ENCODE measurements at regions not wholly inside any gene's neighbourhood (a gene's known extent, or its start where the extent isn't known, plus 50 kb on each side); places are given as distances from the start of the nearest gene placed in this dataset.

- no peak for DNase-seq (ENCODE audit: low read depth, low spot score)
- in situ Hi-C loops (cut with HindIII; ENCODE audit: low pct_unique_long_range_greater_than_20kb, low sequenced_read_pairs), result no loop called here
These were observed 205.4 kb upstream of the ZMIZ1 start for GRCh38 chr10:78863140-78863905.

GRCh38 chr10:78863906-78864239, 204.9 kb upstream of the ZMIZ1 start:
- no peak for DNase-seq (ENCODE audit: low read depth, low spot score)
- in situ Hi-C loops (cut with HindIII; ENCODE audit: low pct_unique_long_range_greater_than_20kb, low sequenced_read_pairs), result no loop called here

GRCh38 chr10:78864761-78865537, 203.8 kb upstream of the ZMIZ1 start:
- in situ Hi-C loops (cut with HindIII; ENCODE audit: low pct_unique_long_range_greater_than_20kb, low sequenced_read_pairs), result no loop called here
- no peak for DNase-seq (ENCODE audit: low read depth, low spot score)

GRCh38 chr10:78865538-78865875, 203.3 kb upstream of the ZMIZ1 start:
- no peak for DNase-seq (ENCODE audit: low read depth, low spot score)
- in situ Hi-C loops (cut with HindIII; ENCODE audit: low pct_unique_long_range_greater_than_20kb, low sequenced_read_pairs), result no loop called here

- in situ Hi-C loops (cut with HindIII; ENCODE audit: low pct_unique_long_range_greater_than_20kb, low sequenced_read_pairs), result no loop called here
- DNase-seq (ENCODE audit: low read depth, low spot score), result no peak
These were observed 202.6 kb upstream of the ZMIZ1 start for GRCh38 chr10:78865931-78866717.

- in situ Hi-C loops (cut with HindIII; ENCODE audit: low pct_unique_long_range_greater_than_20kb, low sequenced_read_pairs), result no loop called here
- DNase-seq (ENCODE audit: low read depth, low spot score), result no peak
These were observed 201.8 kb upstream of the ZMIZ1 start for GRCh38 chr10:78866731-78867554.

GRCh38 chr10:78867555-78867939, 201.2 kb upstream of the ZMIZ1 start:
- in situ Hi-C loops (cut with HindIII; ENCODE audit: low pct_unique_long_range_greater_than_20kb, low sequenced_read_pairs), result no loop called here
- DNase-seq (ENCODE audit: low read depth, low spot score), result no peak

- in situ Hi-C loops (cut with HindIII; ENCODE audit: low pct_unique_long_range_greater_than_20kb, low sequenced_read_pairs), result no loop called here
- no peak for DNase-seq (ENCODE audit: low read depth, low spot score)
These were observed 200.7 kb upstream of the ZMIZ1 start for GRCh38 chr10:78868048-78868447.

GRCh38 chr10:78868456-78868855, 200.3 kb upstream of the ZMIZ1 start:
- no peak for DNase-seq (ENCODE audit: low read depth, low spot score)
- in situ Hi-C loops (cut with HindIII; ENCODE audit: low pct_unique_long_range_greater_than_20kb, low sequenced_read_pairs), result no loop called here

GRCh38 chr10:78868861-78869260, 199.9 kb upstream of the ZMIZ1 start:
- in situ Hi-C loops (cut with HindIII; ENCODE audit: low pct_unique_long_range_greater_than_20kb, low sequenced_read_pairs), result no loop called here
- DNase-seq (ENCODE audit: low read depth, low spot score), result no peak

GRCh38 chr10:78869508-78870454, 199.0 kb upstream of the ZMIZ1 start:
- in situ Hi-C loops (cut with HindIII; ENCODE audit: low pct_unique_long_range_greater_than_20kb, low sequenced_read_pairs), result no loop called here
- DNase-seq (ENCODE audit: low read depth, low spot score), result no peak

GRCh38 chr10:78870458-78870857, 198.3 kb upstream of the ZMIZ1 start:
- in situ Hi-C loops (cut with HindIII; ENCODE audit: low pct_unique_long_range_greater_than_20kb, low sequenced_read_pairs), result no loop called here

GRCh38 chr10:78871796-78872195, 197.0 kb upstream of the ZMIZ1 start:
- in situ Hi-C loops (cut with HindIII; ENCODE audit: low pct_unique_long_range_greater_than_20kb, low sequenced_read_pairs), result no loop called here
- DNase-seq (ENCODE audit: low read depth, low spot score), result no peak

More at GRCh38 chr10:78870458-78870857, 198.3 kb upstream of the ZMIZ1 start:
- DNase-seq (ENCODE audit: low read depth, low spot score), result no peak

GRCh38 chr10:78873413-78873812, 195.4 kb upstream of the ZMIZ1 start:
- in situ Hi-C loops (cut with HindIII; ENCODE audit: low pct_unique_long_range_greater_than_20kb, low sequenced_read_pairs), result no loop called here
- DNase-seq (ENCODE audit: low read depth, low spot score), result no peak

GRCh38 chr10:78875331-78875877, 193.4 kb upstream of the ZMIZ1 start:
- no peak for DNase-seq (ENCODE audit: low read depth, low spot score)
- in situ Hi-C loops (cut with HindIII; ENCODE audit: low pct_unique_long_range_greater_than_20kb, low sequenced_read_pairs), result no loop called here

GRCh38 chr10:78875932-78876331, 192.8 kb upstream of the ZMIZ1 start:
- DNase-seq (ENCODE audit: low read depth, low spot score), result no peak

GRCh38 chr10:78876449-78876848, 192.3 kb upstream of the ZMIZ1 start:
- in situ Hi-C loops (cut with HindIII; ENCODE audit: low pct_unique_long_range_greater_than_20kb, low sequenced_read_pairs), result no loop called here
- no peak for DNase-seq (ENCODE audit: low read depth, low spot score)

More at GRCh38 chr10:78875932-78876331, 192.8 kb upstream of the ZMIZ1 start:
- in situ Hi-C loops (cut with HindIII; ENCODE audit: low pct_unique_long_range_greater_than_20kb, low sequenced_read_pairs), result no loop called here
